ENCODE measurements at regions not wholly inside any gene's neighbourhood (a gene's known extent, or its start where the extent isn't known, plus 50 kb on each side); places are given as distances from the start of the nearest gene placed in this dataset.
A peak's percentile ranks its signal among the peaks of the same experiment; 100 is the strongest.

GRCh38 chr3:8077126-8077525, 424.5 kb upstream of the LMCD1 start:
- no peak for DNase-seq
- no peaks in the 10 kb centered on the region for H3K27me3 ChIP-seq (ENCODE audit: low read depth)
- intact Hi-C loops (cut with DNase I): no loop called here

GRCh38 chr3:8080464-8080863, 421.2 kb upstream of the LMCD1 start:
- H3K4me1 ChIP-seq: no peaks in the 10 kb centered on the region

More at GRCh38 chr3:8077126-8077525, 424.5 kb upstream of the LMCD1 start:
- H3K4me3 ChIP-seq: no peak overlapping the region
- no peaks in the 10 kb centered on the region for H3K9me3 ChIP-seq
- H3K4me1 ChIP-seq: no peaks in the 10 kb centered on the region
- H3K36me3 ChIP-seq: no peaks in the 10 kb centered on the region
- ATAC-seq: no peak
- no peak overlapping the region for H3K27ac ChIP-seq
- no peak for TF ChIP-seq CTCF (IDR thresholded peaks at IDR 0.05)

GRCh38 chr3:8085498-8085897, 416.1 kb upstream of the LMCD1 start:
- intact Hi-C loops (cut with DNase I): no loop called here
- H3K9me3 ChIP-seq: no peaks in the 10 kb centered on the region
- ATAC-seq (no peak), DNase-seq (no peak)
- no peaks in the 10 kb centered on the region for H3K4me1 ChIP-seq
- no peaks in the 10 kb centered on the region for H3K36me3 ChIP-seq
- TF ChIP-seq CTCF (IDR thresholded peaks at IDR 0.05): no peak
- no peak overlapping the region for H3K27ac ChIP-seq
- H3K4me3 ChIP-seq: no peak overlapping the region
- H3K27me3 ChIP-seq (ENCODE audit: low read depth): no peaks in the 10 kb centered on the region

More at GRCh38 chr3:8080464-8080863, 421.2 kb upstream of the LMCD1 start:
- DNase-seq (no peak), ATAC-seq (no peak)
- Histone ChIP-seq H3K9me3 (no peaks in the 10 kb centered on the region), H3K27ac (no peak overlapping the region), H3K27me3 (ENCODE audit: low read depth) (no peaks in the 10 kb centered on the region), H3K4me3 (no peak overlapping the region), H3K36me3 (no peaks in the 10 kb centered on the region)
- intact Hi-C loops (cut with DNase I): no loop called here
- no peak for TF ChIP-seq CTCF (IDR thresholded peaks at IDR 0.05)

- Histone ChIP-seq H3K36me3 (no peaks in the 10 kb centered on the region), H3K4me1 (no peaks in the 10 kb centered on the region), H3K27ac (no peak overlapping the region), H3K4me3 (no peak overlapping the region), H3K27me3 (ENCODE audit: low read depth) (no peaks in the 10 kb centered on the region), H3K9me3 (no peaks in the 10 kb centered on the region)
- DNase-seq (no peak), ATAC-seq (no peak)
- TF ChIP-seq CTCF (IDR thresholded peaks at IDR 0.05): no peak
- intact Hi-C loops (cut with DNase I): no loop called here
Measured at GRCh38 chr3:8087951-8088350, 413.7 kb upstream of the LMCD1 start.

GRCh38 chr3:8094415-8094814, 407.2 kb upstream of the LMCD1 start:
- ATAC-seq (peak in 1 of 2 donors; percentile 32), DNase-seq (no peak)
- no peaks in the 10 kb centered on the region for H3K36me3 ChIP-seq
- TF ChIP-seq CTCF (IDR thresholded peaks at IDR 0.05): no peak
- no peaks in the 10 kb centered on the region for H3K4me1 ChIP-seq
- H3K27me3 ChIP-seq (ENCODE audit: low read depth): no peaks in the 10 kb centered on the region
- H3K9me3 ChIP-seq: no peaks in the 10 kb centered on the region
- H3K27ac ChIP-seq: no peak overlapping the region
- no peak overlapping the region for H3K4me3 ChIP-seq
- intact Hi-C loops (cut with DNase I): no loop called here

- ATAC-seq (no peak), DNase-seq (no peak)
- Histone ChIP-seq H3K27ac (no peak overlapping the region), H3K4me1 (no peaks in the 10 kb centered on the region), H3K27me3 (ENCODE audit: low read depth) (no peaks in the 10 kb centered on the region), H3K4me3 (no peak overlapping the region), H3K9me3 (no peaks in the 10 kb centered on the region), H3K36me3 (no peaks in the 10 kb centered on the region)
- TF ChIP-seq CTCF (IDR thresholded peaks at IDR 0.05): no peak
- intact Hi-C loops (cut with DNase I): no loop called here
Measured at GRCh38 chr3:8095724-8096123, 405.9 kb upstream of the LMCD1 start.

Data from lower lobe of right lung (tissue), 2 donors.